Right lobe of liver (tissue), 4 donors: ENCODE measurements at regions not wholly inside any gene's neighbourhood (a gene's known extent, or its start where the extent isn't known, plus 50 kb on each side); places are given as distances from the start of the nearest gene placed in this dataset.

Experiments
- CTCF ChIP-seq, 4 donors: fragments of 200-600 bp in 3 of 4; fragments of 450-650 bp in 1 of 4; IDR thresholded peaks; one replicate each; pipeline versions ENCODE4 v1.5.1 to v1.8.0; 2016 to 2022; ENCODE audit warnings: antibody characterized with exemption in 4 of 4, mild to moderate bottlenecking in 2 of 4
- POLR2A ChIP-seq: fragments of 450-650 bp; IDR thresholded peaks from one replicate; pipeline ENCODE4 v1.6.1; 2017; ENCODE audit warnings: antibody characterized with exemption, mild to moderate bottlenecking
- donor health status: DM: no; HTN: no; CAD: no.
- donor health status: DM: no; HTN: no; CAD: no.
- donor health status: DM: no; HTN: yes; CAD: no.

GRCh38 chr1:90612033-90612432 lies 105.1 kb downstream of the BARHL2 start:
- no peak for TF ChIP-seq POLR2A
- no peak for TF ChIP-seq CTCF (IDR thresholded peaks at IDR 0.05)
